HL-60/S4 treated with phorbol 12-myristate 13-acetate at 8.2 ng/mL for 4 days and 3 days (cell line): ENCODE measurements at regions not wholly inside any gene's neighbourhood (a gene's known extent, or its start where the extent isn't known, plus 50 kb on each side); places are given as distances from the start of the nearest gene placed in this dataset.
"Not testable (repeated sequence)": the region's sequence is repeated elsewhere in the genome, so short reads cannot be mapped to it uniquely, and the experiment has no call there.

Experiments
- in situ Hi-C: fragments of 300-500 bp; cut with MboI; formaldehyde crosslinking; loops from 2 replicates; pipeline ENCODE4 v1.15.0; 2022; ENCODE audit warnings: low sequenced_read_pairs

DNA sequence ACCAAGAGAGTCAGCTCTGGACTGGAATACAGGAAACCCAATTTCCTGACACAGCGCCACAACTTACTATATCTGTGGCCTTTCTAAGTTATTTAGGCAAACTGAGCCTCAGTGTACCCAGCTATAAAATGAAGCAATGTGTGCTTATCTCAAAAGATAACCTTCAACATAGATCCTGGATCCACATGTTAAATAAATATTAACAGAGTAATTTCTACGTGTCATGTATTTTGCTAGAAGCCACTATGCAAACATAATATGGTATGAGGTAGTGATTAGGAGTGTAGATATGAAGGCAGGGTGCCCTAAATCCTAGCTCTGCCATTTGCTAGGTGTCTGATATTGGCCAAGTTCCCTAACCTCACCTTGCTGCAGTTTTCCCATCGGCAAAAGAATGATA lies 527.0 kb downstream of the RAB28 start:
- in situ Hi-C loops = no loop called here

DNA sequence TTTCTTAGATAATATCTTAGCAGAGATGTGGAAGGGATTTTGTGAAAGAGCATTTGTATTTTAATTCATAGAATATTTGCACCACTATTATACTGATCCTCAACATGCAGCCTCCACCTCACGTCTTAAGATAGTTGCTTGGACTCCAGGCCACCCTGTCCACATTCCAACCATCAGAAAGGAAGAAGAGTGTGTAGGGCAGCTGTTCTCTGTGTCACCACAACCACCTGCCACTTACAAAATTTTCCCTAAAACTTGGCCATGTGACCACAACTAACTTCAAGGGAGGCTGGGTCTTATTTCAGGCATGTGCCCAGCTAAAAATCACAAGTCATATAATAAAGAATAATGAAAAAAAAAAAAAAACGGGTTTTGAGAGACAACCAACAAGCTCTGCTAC lies 528.1 kb downstream of the RAB28 start:
- in situ Hi-C loops = no loop called here

DNA sequence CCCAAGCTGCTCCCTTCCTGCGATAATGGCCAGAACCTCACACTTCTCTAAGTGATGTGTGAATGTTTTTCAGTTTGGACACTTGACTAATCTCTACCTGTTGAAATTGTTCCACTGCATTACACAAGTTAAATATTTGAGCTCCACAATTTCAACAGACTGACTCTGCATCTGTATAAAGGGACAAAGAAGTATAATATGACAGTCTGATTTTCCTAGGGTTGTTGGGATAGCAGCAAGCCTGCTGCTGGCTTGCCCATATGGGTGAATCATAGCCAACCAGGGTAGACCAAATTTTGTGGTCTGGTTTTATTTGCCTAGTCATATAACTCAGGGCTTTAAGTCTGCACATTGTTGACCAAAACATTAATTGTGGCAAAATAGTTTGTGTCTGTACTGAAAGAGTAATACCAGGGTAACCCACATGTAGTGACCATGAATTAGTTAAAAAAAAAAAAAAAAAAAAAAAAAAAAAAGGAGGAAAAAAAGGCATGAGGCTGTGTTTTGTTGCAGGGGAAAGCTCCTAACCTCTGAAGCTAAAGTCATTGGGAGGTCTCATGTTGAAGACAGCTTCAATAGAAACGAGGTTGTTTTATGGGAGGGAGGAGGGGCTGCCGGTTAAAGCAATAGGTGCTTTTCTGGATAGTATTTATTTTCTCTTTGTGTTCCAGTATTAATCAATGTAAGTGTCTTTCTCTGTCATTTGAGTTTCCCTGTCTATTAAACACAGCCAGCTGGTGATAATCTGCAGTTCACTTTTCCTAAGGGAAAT lies 534.2 kb downstream of the RAB28 start:
- in situ Hi-C loops = no loop called here

DNA sequence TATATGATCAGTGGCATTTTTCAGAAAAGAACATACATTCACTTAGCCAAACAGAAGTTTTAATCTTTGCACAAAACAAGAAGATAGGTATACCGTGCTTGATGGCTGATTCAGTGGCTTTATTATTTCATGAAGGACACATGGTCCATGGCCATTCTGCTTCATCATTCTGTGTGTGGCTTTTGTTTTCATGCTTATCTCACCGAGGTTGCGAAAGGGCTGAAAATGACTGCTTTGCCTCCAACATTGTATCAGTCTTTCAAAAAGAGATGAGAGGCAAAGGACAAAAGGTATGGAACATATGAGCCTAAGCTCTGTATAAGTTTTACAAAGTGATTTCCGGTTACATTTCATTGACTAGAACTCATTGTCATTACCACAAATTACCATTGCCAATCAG lies 541.1 kb downstream of the RAB28 start:
- in situ Hi-C loops = no loop called here

DNA sequence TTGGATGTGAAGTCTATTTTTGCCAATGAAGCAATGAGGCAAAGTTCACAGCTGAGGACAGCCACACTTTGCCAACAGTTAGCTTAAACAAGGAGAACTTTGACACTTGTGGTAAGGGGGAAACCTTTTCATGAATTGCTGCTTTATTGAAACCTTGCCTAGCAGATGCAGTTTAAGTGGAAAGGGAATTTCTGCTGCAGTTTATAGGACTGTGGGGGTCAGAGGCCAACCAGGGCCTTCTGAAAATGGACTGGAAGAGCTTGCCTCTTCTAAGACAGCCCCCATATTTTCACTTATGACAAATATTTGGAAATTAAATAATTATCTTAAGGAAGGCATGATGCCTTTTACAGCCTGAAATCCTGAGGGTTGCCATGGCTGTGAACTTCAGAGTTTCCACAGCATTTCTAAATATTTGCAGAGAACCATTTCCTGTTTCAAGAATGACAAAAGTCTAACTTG lies 550.3 kb downstream of the RAB28 start:
- in situ Hi-C loops = no loop called here

- in situ Hi-C loops = no loop called here
Observed at GRCh38 chr4:12932203-12932788, 551.8 kb downstream of the RAB28 start.

DNA sequence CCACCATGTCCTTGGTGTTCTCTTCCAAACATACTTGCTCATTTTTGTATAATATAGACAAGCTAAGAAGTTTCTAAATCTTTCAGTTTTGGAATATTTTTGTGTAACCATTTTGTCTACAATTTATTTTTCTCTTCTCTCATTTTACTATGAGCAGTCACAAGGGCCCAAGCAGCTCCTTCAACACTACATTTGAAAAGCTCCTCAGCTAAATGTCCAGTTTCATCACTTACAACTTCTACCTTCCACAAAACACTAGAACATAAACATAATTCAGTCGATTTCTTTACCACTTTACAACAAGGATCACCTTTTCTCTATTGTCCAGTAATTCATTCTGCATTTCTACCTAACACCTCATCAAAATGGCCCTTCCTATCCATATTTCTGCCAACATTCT lies 554.4 kb downstream of the RAB28 start:
- in situ Hi-C loops = no loop called here

GRCh38 chr4:12928751-12929150 lies 555.4 kb downstream of the RAB28 start:
- in situ Hi-C loops = no loop called here

- in situ Hi-C loops = no loop called here
Observed at GRCh38 chr4:12926189-12927066, 557.7 kb downstream of the RAB28 start.

GRCh38 chr4:12924728-12925320 lies 559.3 kb downstream of the RAB28 start:
- in situ Hi-C loops = no loop called here

DNA sequence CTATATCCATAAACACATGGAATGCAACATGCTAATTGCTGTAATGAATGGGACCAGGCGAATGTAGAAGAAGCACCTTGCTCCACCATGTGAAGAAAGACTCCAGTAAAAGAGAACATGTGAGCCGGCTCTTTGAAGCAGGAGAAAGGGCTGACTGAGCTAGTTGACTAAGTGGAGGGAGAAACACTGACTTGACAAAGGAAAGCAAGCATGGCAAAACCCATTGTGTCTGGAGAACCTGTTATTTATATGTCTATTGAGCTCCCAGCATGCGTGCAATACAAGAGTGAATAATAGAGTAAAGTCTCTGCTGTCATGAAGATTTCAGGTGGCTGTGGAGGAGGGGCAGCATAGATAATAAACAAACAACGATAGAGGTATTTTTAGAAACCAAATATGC lies 559.9 kb downstream of the RAB28 start:
- in situ Hi-C loops = no loop called here

DNA sequence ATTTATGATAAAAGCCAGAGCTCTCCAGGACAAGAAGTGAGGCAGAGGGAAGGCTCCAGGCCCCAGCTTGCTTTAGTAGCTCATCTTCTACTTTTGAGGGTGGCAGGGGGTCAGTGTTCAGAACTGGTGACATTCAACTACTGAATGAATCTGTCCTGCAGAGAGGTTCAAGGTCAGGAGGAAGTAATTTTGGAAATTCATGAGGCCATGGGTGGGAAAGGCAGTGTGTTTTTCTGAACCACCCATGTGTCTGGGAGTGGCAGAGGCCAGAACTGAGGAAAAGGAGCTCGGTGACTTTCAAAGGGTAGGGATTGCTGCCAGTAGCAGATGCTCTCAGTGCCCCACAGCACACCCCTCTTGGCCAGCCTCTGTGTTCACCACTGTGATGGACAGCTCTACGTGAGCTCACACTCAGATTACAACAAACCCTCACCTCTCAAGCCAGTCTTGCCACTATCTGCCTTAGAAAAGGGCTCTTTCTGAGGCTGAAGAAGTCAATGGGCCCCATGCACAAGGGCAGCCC lies 571.2 kb downstream of the RAB28 start:
- in situ Hi-C loops = no loop called here

DNA sequence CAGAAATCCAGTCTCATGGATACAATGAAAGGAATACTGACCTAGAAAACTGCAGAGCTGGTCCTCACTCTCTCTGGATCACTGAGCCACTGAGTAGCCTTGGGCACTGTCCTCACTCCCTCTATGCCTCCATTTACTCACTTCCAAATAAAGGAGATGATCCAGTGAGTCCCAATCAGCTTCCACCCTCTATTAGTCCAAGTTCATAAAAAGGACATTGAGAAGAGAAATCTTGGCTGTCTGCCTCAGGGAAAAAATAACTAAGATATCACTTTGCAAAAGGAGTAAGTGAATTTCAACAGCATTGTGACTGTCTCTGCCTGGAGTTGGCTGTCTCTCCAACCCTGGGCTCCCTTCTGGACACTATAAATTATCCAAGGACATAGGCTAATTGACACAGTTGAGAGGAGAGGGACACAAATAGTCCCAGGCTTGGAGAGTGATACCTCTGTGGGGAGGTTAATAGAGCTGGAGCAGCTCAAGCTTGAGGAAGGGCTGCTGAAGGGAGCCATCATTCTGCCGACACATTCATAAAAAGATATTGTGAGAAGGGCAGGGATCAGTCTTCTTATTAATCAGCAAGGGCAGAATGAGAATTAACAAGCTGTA lies 572.3 kb downstream of the RAB28 start:
- in situ Hi-C loops = no loop called here

DNA sequence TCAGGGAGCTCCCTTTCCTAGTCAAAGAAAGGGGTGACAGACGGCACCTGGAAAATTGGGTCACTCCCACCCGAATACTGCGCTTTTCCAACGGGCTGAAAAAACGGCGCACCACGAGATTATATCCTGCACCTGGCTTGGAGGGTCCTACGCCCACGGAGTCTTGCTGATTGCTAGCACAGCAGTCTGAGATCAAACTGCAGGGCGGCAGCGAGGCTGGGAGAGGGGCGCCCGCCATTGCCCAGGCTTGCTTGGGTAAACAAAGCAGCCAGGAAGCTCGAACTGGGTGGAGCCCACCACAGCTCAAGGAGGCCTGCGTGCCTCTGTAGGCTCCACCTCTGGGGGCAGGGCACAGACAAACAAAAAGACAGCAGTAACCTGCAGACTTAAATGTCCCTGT lies 580.5 kb downstream of the RAB28 start:
- in situ Hi-C loops = not testable (repeated sequence)

DNA sequence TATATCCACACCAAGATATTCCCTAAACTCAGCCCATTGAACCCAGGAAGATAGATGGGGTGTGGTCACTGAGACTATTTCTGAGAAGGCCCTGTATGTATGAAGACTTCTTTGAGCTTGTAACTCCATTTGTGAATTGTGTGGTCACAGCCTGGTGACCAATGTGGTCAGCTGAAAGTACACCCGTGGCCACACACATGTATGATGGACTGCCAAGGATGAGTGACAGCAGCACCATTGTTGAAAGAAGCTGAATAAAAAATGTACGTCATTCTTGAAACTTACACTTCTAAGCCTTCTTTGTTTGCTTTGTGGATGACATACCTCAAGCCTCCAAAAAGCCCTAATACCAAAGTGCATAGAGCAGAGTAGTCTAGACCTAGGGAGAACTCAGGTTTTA lies 581.4 kb downstream of the RAB28 start:
- in situ Hi-C loops = no loop called here

- in situ Hi-C loops = no loop called here
Observed at GRCh38 chr4:12897954-12898353, 586.2 kb downstream of the RAB28 start.

DNA sequence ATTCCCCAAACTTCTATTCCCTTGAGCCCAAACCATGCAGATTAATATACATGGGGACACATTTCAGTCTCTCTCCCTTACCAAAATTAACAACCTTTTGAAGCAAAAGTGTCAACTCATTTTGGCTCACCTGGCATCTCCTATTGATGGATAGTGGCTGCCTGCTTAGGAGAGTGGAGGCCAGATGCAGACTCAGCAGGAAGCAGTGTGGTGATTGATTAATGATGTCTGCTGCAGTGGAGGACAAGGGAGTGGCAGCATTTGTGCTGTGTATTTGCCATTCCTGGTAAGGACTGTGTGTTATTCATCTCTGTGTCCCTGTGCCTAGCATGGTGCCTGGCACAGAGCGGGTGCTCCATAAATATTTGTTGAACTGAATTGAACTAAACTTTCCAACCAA lies 590.1 kb downstream of the RAB28 start:
- in situ Hi-C loops = no loop called here

GRCh38 chr4:12889054-12889453 lies 595.1 kb downstream of the RAB28 start:
- in situ Hi-C loops = no loop called here

GRCh38 chr4:12884846-12885796 lies 599.0 kb downstream of the RAB28 start:
- in situ Hi-C loops = no loop called here
